Upper lobe of right lung (tissue), 1 donor: ENCODE measurements at regions not wholly inside any gene's neighbourhood (a gene's known extent, or its start where the extent isn't known, plus 50 kb on each side); places are given as distances from the start of the nearest gene placed in this dataset.
A peak's percentile ranks its signal among the peaks of the same experiment; 100 is the strongest.

Experiments
- ATAC-seq: fragments of 200-7000 bp; cut with Tn5 transposase; one replicate; pipeline ENCODE4 v1.9.1; 2020; ENCODE audit warnings: mild to moderate bottlenecking, moderate library complexity
- DNase-seq: peaks from one replicate; pipeline ENCODE4 v3.0.0-alpha.2; 2020
- H3K27ac ChIP-seq: fragments of 200-600 bp; one replicate; pipeline ENCODE4 v1.8.0; 2022
- H3K27me3 ChIP-seq: fragments of 200-600 bp; one replicate; pipeline ENCODE4 v1.8.0; 2022; ENCODE audit warnings: mild to moderate bottlenecking
- H3K36me3 ChIP-seq: fragments of 200-600 bp; one replicate; pipeline ENCODE4 v1.8.0; 2022
- H3K4me1 ChIP-seq: fragments of 200-600 bp; one replicate; pipeline ENCODE4 v1.8.0; 2022
- H3K4me3 ChIP-seq: fragments of 200-600 bp; one replicate; pipeline ENCODE4 v1.8.0; 2022; ENCODE audit warnings: mild to moderate bottlenecking
- H3K9me3 ChIP-seq: fragments of 200-600 bp; one replicate; pipeline ENCODE4 v1.8.0; 2022
- intact Hi-C: fragments of 100-400 bp; cut with DNase I; formaldehyde crosslinking; loops from one replicate; pipeline ENCODE4 v1.11.0; 2022
- TF ChIP-seq, protein P1 (sequence below): fragments of 200-600 bp; IDR thresholded peaks from one replicate; pipeline ENCODE4 v1.8.0; 2022; ENCODE audit warnings: antibody characterized with exemption
- donor health status: DM: no; HTN: yes; CAD: no; lungs with severe emphysema.

DNA sequence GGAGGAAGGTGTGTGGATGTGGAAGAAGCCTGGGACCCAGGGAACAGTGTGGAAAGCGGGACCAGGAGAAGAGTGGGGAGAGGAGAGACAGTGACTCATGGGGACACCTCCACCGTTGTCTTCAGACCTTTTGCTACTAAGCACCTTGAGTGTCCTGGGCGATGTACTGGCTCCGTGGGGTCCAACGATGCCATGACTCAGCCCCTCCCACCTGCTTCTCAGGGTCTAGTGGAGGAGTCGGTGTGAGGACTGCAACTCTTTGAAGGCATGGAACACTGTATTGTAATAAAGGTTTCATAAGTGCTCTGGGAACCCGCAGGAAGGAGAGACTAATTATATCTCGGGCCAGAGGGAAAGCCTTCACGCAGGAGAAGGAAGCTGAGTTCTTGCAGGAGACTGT lies 166.9 kb upstream of the KL start:
- no peak for DNase-seq
- intact Hi-C loops, result no loop called here

DNA sequence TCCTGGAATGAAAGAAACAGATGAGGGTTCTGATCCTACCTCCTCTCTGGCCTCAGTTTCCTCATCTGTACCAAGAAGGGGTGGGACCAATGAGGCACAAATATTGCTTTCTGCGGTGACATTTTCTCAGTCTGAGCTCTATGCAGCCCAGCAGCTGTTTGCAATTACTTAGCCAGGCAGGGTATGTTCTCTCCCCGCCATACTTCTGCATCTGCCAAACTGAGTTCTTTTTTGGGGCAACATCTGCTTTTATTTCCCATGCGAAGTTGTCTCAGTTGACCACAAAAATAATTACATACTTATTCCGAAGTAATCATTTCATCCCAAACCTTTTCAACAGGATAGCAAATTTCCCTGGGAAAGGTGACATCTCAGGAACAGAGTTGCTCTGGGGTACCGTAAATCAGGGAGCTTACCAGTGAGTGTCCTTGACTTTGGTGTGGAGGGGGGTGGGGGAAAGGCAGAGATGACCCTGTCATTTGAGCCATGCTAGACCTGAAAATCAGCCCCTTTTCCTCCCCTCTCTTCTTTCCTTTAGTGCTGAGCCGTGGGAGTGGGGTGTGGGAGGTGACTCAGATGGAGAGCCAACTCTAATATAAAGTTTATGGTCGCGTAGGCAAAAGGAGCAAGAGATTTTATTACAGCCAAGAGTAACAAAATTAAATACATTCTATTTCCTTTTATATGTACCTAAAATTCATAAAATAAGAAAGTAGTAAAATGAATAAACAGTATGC lies 165.7 kb upstream of the KL start:
- no peak overlapping the region for H3K4me3 ChIP-seq
- intact Hi-C loops, result no loop called here
- no peaks in the 10 kb centered on the region for H3K4me1 ChIP-seq
- no peak for ATAC-seq
- H3K27me3 ChIP-seq, result no peaks in the 10 kb centered on the region
- TF ChIP-seq, protein P1, sequence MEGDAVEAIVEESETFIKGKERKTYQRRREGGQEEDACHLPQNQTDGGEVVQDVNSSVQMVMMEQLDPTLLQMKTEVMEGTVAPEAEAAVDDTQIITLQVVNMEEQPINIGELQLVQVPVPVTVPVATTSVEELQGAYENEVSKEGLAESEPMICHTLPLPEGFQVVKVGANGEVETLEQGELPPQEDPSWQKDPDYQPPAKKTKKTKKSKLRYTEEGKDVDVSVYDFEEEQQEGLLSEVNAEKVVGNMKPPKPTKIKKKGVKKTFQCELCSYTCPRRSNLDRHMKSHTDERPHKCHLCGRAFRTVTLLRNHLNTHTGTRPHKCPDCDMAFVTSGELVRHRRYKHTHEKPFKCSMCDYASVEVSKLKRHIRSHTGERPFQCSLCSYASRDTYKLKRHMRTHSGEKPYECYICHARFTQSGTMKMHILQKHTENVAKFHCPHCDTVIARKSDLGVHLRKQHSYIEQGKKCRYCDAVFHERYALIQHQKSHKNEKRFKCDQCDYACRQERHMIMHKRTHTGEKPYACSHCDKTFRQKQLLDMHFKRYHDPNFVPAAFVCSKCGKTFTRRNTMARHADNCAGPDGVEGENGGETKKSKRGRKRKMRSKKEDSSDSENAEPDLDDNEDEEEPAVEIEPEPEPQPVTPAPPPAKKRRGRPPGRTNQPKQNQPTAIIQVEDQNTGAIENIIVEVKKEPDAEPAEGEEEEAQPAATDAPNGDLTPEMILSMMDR, result no peak
- H3K9me3 ChIP-seq, result no peaks in the 10 kb centered on the region
- no peaks in the 10 kb centered on the region for H3K36me3 ChIP-seq
- DNase-seq, result no peak
- H3K27ac ChIP-seq, result no peak overlapping the region

More for the DNA sequence above, 166.9 kb upstream of the KL start:
- Histone ChIP-seq H3K9me3 (no peaks in the 10 kb centered on the region), H3K4me1 (no peaks in the 10 kb centered on the region), H3K27ac (no peak overlapping the region), H3K4me3 (no peak overlapping the region), H3K27me3 (no peaks in the 10 kb centered on the region), H3K36me3 (no peaks in the 10 kb centered on the region)
- ATAC-seq, result no peak
- TF ChIP-seq, protein P1, result no peak

DNA sequence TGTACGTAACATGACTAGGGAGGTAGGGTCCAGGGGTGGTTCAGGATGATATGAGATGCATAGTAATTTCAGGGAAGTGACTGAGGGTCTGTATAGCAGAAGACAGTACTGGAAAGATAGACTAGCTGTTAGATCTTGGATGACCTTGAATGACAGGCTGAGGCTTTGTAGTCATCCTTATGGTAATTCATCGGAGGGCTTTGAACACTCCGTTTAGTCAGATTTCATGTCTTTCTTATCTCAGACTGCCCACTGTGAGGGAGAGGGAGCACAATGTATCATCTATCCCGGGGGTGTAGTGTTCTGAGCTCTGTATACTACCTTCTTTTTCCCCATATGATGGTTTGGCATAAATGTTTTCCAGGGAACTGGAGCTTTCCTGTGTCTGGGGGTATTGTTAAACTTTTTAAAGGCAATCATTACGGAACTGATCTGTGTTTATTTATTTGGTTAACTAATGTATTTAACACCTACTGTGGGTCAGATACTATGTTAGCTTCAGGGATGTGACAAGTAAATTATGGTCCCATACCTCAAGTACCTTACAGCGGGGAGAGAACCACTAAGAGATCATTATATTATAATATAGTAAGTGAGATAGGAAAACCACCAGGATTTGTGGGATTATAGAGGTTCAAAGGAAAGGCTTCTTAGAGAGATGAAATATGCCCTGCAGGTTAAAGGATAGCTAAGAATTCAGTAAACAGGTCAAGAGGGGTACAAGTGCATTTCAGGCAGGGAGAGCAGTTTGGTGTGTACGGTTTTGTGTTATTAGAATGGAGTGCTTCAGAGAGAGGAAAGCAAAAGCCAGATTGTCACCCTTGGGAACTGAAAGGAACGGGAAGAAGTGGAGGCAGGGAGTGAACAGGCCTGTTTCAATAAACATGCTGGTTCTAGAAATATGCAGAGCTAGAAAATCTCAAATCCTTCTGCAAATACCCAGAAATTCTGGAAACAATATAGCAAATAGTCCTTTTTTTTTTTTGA lies 164.8 kb upstream of the KL start:
- Histone ChIP-seq H3K27ac (no peak overlapping the region), H3K9me3 (no peaks in the 10 kb centered on the region), H3K4me1 (no peaks in the 10 kb centered on the region), H3K27me3 (no peaks in the 10 kb centered on the region), H3K4me3 (no peak overlapping the region), H3K36me3 (no peaks in the 10 kb centered on the region)
- intact Hi-C loops, result no loop called here
- DNase-seq (no peak), ATAC-seq (peak; percentile 20)
- TF ChIP-seq, protein P1, result no peak

DNA sequence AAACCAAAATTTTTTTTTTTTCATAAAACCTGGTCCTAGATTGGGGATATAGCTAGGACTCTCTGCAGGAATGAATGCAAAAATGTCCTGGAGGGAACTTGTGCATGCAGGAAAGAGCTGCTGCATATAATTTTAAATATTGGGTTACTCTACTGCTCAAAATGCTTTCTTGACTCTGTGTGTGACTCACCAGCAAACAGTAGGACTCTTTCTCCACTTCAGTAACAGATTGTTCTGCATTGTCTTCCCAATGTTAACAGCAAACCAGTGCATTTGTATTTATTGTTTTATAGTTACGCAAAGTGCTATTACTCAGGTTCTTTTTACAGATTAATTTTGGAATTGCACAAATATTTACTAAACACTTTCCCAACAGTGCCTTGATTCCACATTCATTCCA lies 163.7 kb upstream of the KL start:
- no peaks in the 10 kb centered on the region for H3K9me3 ChIP-seq
- no peak for ATAC-seq
- no peak overlapping the region for H3K27ac ChIP-seq
- intact Hi-C loops, result no loop called here
- DNase-seq, result no peak
- no peaks in the 10 kb centered on the region for H3K36me3 ChIP-seq
- H3K4me3 ChIP-seq, result no peak overlapping the region
- no peaks in the 10 kb centered on the region for H3K4me1 ChIP-seq
- TF ChIP-seq, protein P1, result no peak
- no peaks in the 10 kb centered on the region for H3K27me3 ChIP-seq

DNA sequence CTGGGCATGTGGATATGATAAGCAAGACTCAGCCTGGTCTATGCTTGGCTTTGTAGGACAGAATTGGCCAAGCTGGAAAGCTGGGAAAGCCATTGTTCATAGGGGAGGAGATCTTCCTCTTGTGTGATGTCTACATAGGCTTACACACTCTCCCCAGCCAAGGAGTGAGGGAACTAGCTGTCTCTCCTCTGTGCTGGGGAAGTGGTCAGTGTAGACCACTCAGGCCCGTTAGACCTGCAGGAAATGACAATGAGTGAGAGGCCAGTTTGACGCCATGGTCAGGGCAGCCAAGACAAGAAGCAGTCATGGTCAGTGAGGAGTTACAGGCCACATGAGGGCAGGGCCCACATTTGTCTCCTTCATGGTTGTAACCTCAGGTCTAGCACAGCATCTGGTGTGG lies 159.1 kb upstream of the KL start:
- no peaks in the 10 kb centered on the region for H3K4me1 ChIP-seq
- no peaks in the 10 kb centered on the region for H3K9me3 ChIP-seq
- no peak overlapping the region for H3K27ac ChIP-seq
- ATAC-seq (no peak), DNase-seq (no peak)
- intact Hi-C loops, result no loop called here
- no peaks in the 10 kb centered on the region for H3K36me3 ChIP-seq
- H3K4me3 ChIP-seq, result no peak overlapping the region
- H3K27me3 ChIP-seq, result no peaks in the 10 kb centered on the region
- TF ChIP-seq, protein P1, result no peak
